Right lobe of liver (tissue), 6 donors: ENCODE measurements at regions not wholly inside any gene's neighbourhood (a gene's known extent, or its start where the extent isn't known, plus 50 kb on each side); places are given as distances from the start of the nearest gene placed in this dataset.

ENCODE experiments used
- ATAC-seq, 4 donors: fragments of 200-7000 bp; cut with Tn5 transposase; one replicate each; pipeline ENCODE4 v1.9.1; 2020; ENCODE audit warnings: mild to moderate bottlenecking in 4 of 4, moderate library complexity in 4 of 4
- DNase-seq, 3 donors: peaks; one replicate each; pipeline ENCODE4 v3.0.0-alpha.2; 2020
- H3K27ac ChIP-seq, 3 donors: fragments of 200-600 bp; one replicate each; pipeline ENCODE4 v1.8.0; 2022
- H3K27me3 ChIP-seq, 2 donors: fragments of 200-600 bp; one replicate each; pipeline ENCODE4 v1.8.0; 2022
- H3K36me3 ChIP-seq, 4 donors: fragments of 200-600 bp; sonication (generic) in 1 of 4; one replicate each; pipeline versions ENCODE4 v1.5.1 to v1.8.0; 2017 to 2022; ENCODE audit warnings: control low read depth in 1 of 4
- H3K4me1 ChIP-seq, 4 donors: fragments of 200-600 bp; sonication (generic) in 1 of 4; one replicate each; pipeline versions ENCODE4 v1.5.1 to v1.8.0; 2017 to 2022; ENCODE audit warnings: control low read depth in 1 of 4
- H3K4me3 ChIP-seq, 3 donors: fragments of 200-600 bp; one replicate each; pipeline ENCODE4 v1.8.0; 2022
- H3K9me3 ChIP-seq, 4 donors: fragments of 200-600 bp; sonication (generic) in 1 of 4; one replicate each; pipeline versions ENCODE4 v1.5.1 to v1.8.0; 2017 to 2022; ENCODE audit warnings: control low read depth in 1 of 4
- CTCF ChIP-seq, 4 donors: fragments of 200-600 bp in 3 of 4; fragments of 450-650 bp in 1 of 4; IDR thresholded peaks; one replicate each; pipeline versions ENCODE4 v1.5.1 to v1.8.0; 2016 to 2022; ENCODE audit warnings: antibody characterized with exemption in 4 of 4, mild to moderate bottlenecking in 2 of 4
- POLR2A ChIP-seq: fragments of 450-650 bp; IDR thresholded peaks from one replicate; pipeline ENCODE4 v1.6.1; 2017; ENCODE audit warnings: antibody characterized with exemption, mild to moderate bottlenecking
- WGBS: methylation state at CpG from one replicate; pipeline ENCODE4 v1.1.6; 2018; ENCODE audit warnings: low coverage, low lambda C conversion rate; ENCODE audit not compliant: insufficient coverage; ENCODE audit errors: missing lambda C conversion rate; 5-methylcytosine and 5-hydroxymethylcytosine counted together
- intact Hi-C, 2 donors: fragments of 100-400 bp; cut with DNase I; formaldehyde crosslinking; loops; one replicate each; pipeline versions ENCODE4 v1.11.2 to v1.14.1; 2022
- donor health status: DM: no; HTN: yes; CAD: no.
- donor health status: DM: no; HTN: no; CAD: no.
- donor health status: DM: no; HTN: no; CAD: no.
- donor health status: DM: no; HTN: yes; CAD: no.
- donor health status: DM: no; HTN: yes; CAD: no.

GRCh38 chr2:56021579-56021978 lies 98.0 kb upstream of the EFEMP1 start:
- no peak for DNase-seq
- Histone ChIP-seq H3K36me3 (no peaks in the 10 kb centered on the region), H3K9me3 (no peaks in the 10 kb centered on the region), H3K4me3 (no peak overlapping the region), H3K27ac (no peak overlapping the region), H3K27me3 (no peaks in the 10 kb centered on the region), H3K4me1 (no peaks in the 10 kb centered on the region)
- 93% methylated on average over 4 of the region's 5 CpGs for WGBS
- ATAC-seq = no peak
- TF ChIP-seq POLR2A (no peak), CTCF (IDR thresholded peaks at IDR 0.05) (no peak)
- intact Hi-C loops = no loop called here

- WGBS = 20% methylated on average over 1 of the region's 1 CpG
- Histone ChIP-seq H3K27ac (no peak overlapping the region), H3K9me3 (no peaks in the 10 kb centered on the region), H3K4me3 (no peak overlapping the region), H3K27me3 (no peaks in the 10 kb centered on the region), H3K36me3 (no peaks in the 10 kb centered on the region), H3K4me1 (no peaks in the 10 kb centered on the region)
- no peak for DNase-seq
- TF ChIP-seq POLR2A = no peak
- no peak for TF ChIP-seq CTCF (IDR thresholded peaks at IDR 0.05)
- intact Hi-C loops = no loop called here
- ATAC-seq = no peak
These were observed 102.0 kb upstream of the EFEMP1 start for GRCh38 chr2:56025469-56026193.

GRCh38 chr2:56026828-56027227 lies 103.2 kb upstream of the EFEMP1 start:
- 83% methylated on average over 2 of the region's 2 CpGs for WGBS
- DNase-seq = no peak

GRCh38 chr2:56030062-56030461 lies 106.5 kb upstream of the EFEMP1 start:
- WGBS = 35% methylated on average over 2 of the region's 5 CpGs
- Histone ChIP-seq H3K27ac (no peak overlapping the region), H3K36me3 (no peaks in the 10 kb centered on the region), H3K9me3 (no peaks in the 10 kb centered on the region), H3K4me1 (no peaks in the 10 kb centered on the region), H3K27me3 (no peaks in the 10 kb centered on the region), H3K4me3 (no peak overlapping the region)
- intact Hi-C loops = no loop called here
- DNase-seq = no peak
- TF ChIP-seq POLR2A (no peak), CTCF (IDR thresholded peaks at IDR 0.05) (no peak)
- no peak for ATAC-seq

More at GRCh38 chr2:56026828-56027227, 103.2 kb upstream of the EFEMP1 start:
- Histone ChIP-seq H3K27ac (no peak overlapping the region), H3K4me3 (no peak overlapping the region), H3K36me3 (no peaks in the 10 kb centered on the region), H3K9me3 (no peaks in the 10 kb centered on the region), H3K4me1 (no peaks in the 10 kb centered on the region), H3K27me3 (no peaks in the 10 kb centered on the region)
- ATAC-seq = no peak
- TF ChIP-seq CTCF (IDR thresholded peaks at IDR 0.05) (no peak), POLR2A (no peak)
- intact Hi-C loops = no loop called here
